Vagina (tissue), 2 donors: ENCODE measurements at regions not wholly inside any gene's neighbourhood (a gene's known extent, or its start where the extent isn't known, plus 50 kb on each side); places are given as distances from the start of the nearest gene placed in this dataset.

ENCODE experiments used
- POLR2A ChIP-seq, 2 donors: fragments of 450-650 bp; IDR thresholded peaks; one replicate each; pipeline ENCODE4 v1.6.1; 2017; ENCODE audit warnings: antibody characterized with exemption in 2 of 2, mild to moderate bottlenecking in 2 of 2, moderate library complexity in 2 of 2
- POLR2AphosphoS5 ChIP-seq, 2 donors: sonication (generic); formaldehyde crosslinking; IDR thresholded peaks; one replicate each; pipeline ENCODE4 v1.9.0; 2017; ENCODE audit warnings: antibody characterized with exemption in 2 of 2, mild to moderate bottlenecking in 2 of 2, low read depth in 1 of 2; ENCODE audit not compliant: insufficient read depth in 1 of 2
- TF ChIP-seq, protein P1 (sequence below), 3 experiments: fragments of 450-650 bp in 2 of 3; fragments of 200-600 bp in 1 of 3; sonication (generic) in 1 of 3; IDR thresholded peaks; one replicate each; pipeline ENCODE4 v1.5.1; 2017 to 2019; ENCODE audit warnings: antibody characterized with exemption in 3 of 3, mild to moderate bottlenecking in 2 of 3, moderate library complexity in 2 of 3

DNA sequence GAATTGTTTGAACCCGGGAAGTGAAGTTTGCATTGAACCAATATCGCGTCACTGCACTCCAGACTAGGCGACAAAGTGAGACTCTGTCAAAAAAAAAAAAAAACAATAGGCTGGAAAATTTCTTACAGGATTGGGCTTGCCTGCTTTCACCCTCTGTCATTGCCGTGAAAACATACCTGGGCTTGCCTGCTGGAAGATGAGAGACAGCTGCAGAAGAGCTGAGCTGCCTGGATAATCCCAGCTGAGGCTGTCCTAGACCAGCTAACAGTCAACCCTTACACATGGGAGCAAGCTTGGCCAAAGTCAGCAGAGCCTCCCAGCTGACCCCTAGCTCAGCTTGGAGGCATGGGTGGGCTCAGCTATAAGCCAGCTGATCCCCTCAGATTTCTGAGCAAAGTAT lies 306.2 kb downstream of the CCSER2 start:
- TF ChIP-seq, protein P1, sequence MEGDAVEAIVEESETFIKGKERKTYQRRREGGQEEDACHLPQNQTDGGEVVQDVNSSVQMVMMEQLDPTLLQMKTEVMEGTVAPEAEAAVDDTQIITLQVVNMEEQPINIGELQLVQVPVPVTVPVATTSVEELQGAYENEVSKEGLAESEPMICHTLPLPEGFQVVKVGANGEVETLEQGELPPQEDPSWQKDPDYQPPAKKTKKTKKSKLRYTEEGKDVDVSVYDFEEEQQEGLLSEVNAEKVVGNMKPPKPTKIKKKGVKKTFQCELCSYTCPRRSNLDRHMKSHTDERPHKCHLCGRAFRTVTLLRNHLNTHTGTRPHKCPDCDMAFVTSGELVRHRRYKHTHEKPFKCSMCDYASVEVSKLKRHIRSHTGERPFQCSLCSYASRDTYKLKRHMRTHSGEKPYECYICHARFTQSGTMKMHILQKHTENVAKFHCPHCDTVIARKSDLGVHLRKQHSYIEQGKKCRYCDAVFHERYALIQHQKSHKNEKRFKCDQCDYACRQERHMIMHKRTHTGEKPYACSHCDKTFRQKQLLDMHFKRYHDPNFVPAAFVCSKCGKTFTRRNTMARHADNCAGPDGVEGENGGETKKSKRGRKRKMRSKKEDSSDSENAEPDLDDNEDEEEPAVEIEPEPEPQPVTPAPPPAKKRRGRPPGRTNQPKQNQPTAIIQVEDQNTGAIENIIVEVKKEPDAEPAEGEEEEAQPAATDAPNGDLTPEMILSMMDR (IDR thresholded peaks at IDR 0.05), result no peak
- TF ChIP-seq POLR2AphosphoS5 (IDR thresholded peaks at IDR 0.05; ENCODE audit: insufficient read depth in 1 of 2, low read depth in 1 of 2), result no peak
- no peak for TF ChIP-seq POLR2A (IDR thresholded peaks at IDR 0.05)
